ENCODE measurements at regions not wholly inside any gene's neighbourhood (a gene's known extent, or its start where the extent isn't known, plus 50 kb on each side); places are given as distances from the start of the nearest gene placed in this dataset.

DNA sequence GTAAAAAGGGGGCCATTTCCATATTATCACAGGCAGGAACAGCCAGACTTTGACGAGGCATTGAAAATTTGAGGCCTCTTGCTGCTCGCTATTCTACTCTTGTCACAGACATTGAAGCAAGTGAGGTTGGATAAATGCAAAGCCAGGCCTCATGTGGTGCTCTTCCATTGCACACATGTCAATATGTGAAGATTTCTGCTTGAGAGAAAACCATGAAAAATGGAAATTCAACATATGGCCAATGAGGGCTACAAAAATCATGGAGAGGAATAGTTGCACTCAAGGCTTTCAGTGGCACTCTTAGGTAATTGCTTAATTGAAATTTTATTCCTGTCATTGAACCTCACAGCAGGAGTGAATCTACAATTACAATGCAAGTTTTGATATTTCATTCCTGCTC, 185.6 kb upstream of the MBNL1 start:
- H3K9me3 ChIP-seq, result peaks cover 0 to 5% (median 0%) of the 10 kb centered on the region in 3 donors
- TF ChIP-seq POLR2A (IDR thresholded peaks at IDR 0.05), result no peak
- TF ChIP-seq, protein P1, sequence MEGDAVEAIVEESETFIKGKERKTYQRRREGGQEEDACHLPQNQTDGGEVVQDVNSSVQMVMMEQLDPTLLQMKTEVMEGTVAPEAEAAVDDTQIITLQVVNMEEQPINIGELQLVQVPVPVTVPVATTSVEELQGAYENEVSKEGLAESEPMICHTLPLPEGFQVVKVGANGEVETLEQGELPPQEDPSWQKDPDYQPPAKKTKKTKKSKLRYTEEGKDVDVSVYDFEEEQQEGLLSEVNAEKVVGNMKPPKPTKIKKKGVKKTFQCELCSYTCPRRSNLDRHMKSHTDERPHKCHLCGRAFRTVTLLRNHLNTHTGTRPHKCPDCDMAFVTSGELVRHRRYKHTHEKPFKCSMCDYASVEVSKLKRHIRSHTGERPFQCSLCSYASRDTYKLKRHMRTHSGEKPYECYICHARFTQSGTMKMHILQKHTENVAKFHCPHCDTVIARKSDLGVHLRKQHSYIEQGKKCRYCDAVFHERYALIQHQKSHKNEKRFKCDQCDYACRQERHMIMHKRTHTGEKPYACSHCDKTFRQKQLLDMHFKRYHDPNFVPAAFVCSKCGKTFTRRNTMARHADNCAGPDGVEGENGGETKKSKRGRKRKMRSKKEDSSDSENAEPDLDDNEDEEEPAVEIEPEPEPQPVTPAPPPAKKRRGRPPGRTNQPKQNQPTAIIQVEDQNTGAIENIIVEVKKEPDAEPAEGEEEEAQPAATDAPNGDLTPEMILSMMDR (IDR thresholded peaks at IDR 0.05), result no peak
- TF ChIP-seq POLR2AphosphoS5 (IDR thresholded peaks at IDR 0.05), result no peak
- TF ChIP-seq EP300 (IDR thresholded peaks at IDR 0.05), result no peak
- H3K27ac ChIP-seq, result no peak overlapping the region
- no peaks in the 10 kb centered on the region for H3K27me3 ChIP-seq
- H3K4me1 ChIP-seq, result peaks cover 0 to 6% (median 0%) of the 10 kb centered on the region in 3 donors
- ATAC-seq, result no peak
- no peak overlapping the region for H3K4me3 ChIP-seq
- WGBS, 2 donors (ENCODE audit: low coverage in 1 of 2), result 92 to 100% methylated on average over 1 to 2 of the region's 2 CpGs
- no peaks in the 10 kb centered on the region for H3K36me3 ChIP-seq

DNA sequence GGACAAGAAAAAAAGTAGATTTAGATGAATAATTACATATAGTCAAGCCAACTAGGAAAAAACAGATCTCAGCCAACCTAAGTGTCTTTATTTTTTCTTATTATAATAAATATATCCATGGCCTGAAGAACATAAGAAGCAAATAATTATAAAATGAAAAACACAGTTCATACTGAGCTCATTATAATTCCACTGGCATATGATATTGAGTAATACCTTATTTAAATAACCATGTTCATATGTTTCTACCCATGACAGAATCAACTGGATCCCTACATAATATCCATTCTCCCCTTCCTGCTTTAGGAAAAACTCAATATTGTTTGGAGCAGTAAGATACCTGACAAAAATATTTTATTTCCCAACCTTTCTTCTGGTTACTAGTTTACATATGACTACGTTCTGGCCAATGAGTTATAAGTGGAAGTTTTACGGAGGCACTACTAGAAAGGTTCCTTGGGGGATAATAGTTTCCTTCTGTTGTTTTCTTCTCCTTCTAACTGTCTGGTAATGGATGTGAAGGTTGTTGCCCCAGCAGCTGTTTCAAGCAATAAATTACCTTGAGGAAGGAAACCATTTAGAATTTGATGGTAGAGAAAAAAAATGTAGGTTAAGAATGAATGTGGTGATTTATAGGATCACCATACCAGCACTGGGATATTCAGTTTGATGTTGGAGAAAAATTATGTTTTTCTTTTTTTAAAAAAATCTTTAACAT, 184.1 kb upstream of the MBNL1 start:
- Histone ChIP-seq H3K36me3 (no peaks in the 10 kb centered on the region), H3K27ac (no peak overlapping the region), H3K4me1 (peaks cover 0 to 6% (median 0%) of the 10 kb centered on the region in 3 donors), H3K9me3 (peaks cover 0 to 5% (median 0%) of the 10 kb centered on the region in 3 donors), H3K27me3 (no peaks in the 10 kb centered on the region), H3K4me3 (no peak overlapping the region)
- 53 to 76% methylated on average over 2 of the region's 2 CpGs for WGBS, 2 donors (ENCODE audit: low coverage in 1 of 2)
- no peak for TF ChIP-seq POLR2A (IDR thresholded peaks at IDR 0.05)
- TF ChIP-seq POLR2AphosphoS5 (IDR thresholded peaks at IDR 0.05), result no peak
- TF ChIP-seq EP300 (IDR thresholded peaks at IDR 0.05), result no peak
- TF ChIP-seq, protein P1 (IDR thresholded peaks at IDR 0.05), result no peak
- ATAC-seq, result no peak

DNA sequence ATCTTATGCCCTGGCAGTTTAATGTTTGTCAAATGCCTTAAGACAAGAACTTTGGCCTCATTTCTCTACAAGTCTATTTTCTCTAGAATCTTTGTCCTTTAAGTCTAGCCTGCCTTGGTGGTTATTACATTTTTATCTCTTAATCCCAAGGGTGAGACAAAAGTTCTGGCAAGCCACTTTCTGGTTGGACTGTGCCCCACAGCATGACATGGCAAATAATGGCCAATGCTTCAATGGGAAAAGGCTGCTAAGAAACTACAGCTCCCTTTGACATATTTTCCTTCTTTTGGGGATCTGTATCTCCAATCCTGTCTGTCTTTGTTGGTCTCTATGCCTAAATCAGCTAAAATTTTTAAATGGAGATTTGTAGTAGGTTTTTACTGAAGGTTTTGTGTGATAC, 181.6 kb upstream of the MBNL1 start:
- Histone ChIP-seq H3K4me1 (peaks cover 0 to 6% (median 0%) of the 10 kb centered on the region in 3 donors), H3K27ac (no peak overlapping the region)

DNA sequence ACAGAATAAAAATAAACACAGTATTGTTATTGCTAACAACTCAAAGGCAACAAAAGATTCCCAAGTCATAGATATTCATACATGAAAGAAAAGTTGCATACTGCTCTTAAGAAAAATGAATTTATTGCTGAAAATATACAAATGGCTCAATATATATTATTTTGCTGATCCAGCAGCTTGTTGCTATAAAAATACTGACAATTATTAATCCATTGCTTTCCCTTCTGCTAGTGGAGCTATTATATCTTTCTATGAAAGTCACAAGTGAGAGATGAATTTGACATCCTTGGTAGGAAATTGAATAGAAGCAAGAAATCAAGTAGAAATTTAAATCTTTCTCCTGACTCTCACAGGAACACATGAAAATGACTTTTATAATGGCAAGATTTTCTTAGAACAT, 179.2 kb upstream of the MBNL1 start:
- H3K27ac ChIP-seq, result no peak overlapping the region
- no peak for ATAC-seq
- no peaks in the 10 kb centered on the region for H3K36me3 ChIP-seq
- no peak for TF ChIP-seq POLR2AphosphoS5 (IDR thresholded peaks at IDR 0.05)
- TF ChIP-seq, protein P1 (IDR thresholded peaks at IDR 0.05), result no peak
- no peak for TF ChIP-seq EP300 (IDR thresholded peaks at IDR 0.05)
- TF ChIP-seq POLR2A (IDR thresholded peaks at IDR 0.05), result no peak
- peaks cover 0 to 6% (median 0%) of the 10 kb centered on the region in 3 donors for H3K4me1 ChIP-seq
- H3K9me3 ChIP-seq, result peaks cover 0 to 5% (median 0%) of the 10 kb centered on the region in 3 donors
- H3K27me3 ChIP-seq, result no peaks in the 10 kb centered on the region
- no peak overlapping the region for H3K4me3 ChIP-seq

More for the DNA sequence above, 181.6 kb upstream of the MBNL1 start:
- Histone ChIP-seq H3K9me3 (peaks cover 0 to 5% (median 0%) of the 10 kb centered on the region in 3 donors), H3K4me3 (no peak overlapping the region), H3K27me3 (no peaks in the 10 kb centered on the region), H3K36me3 (no peaks in the 10 kb centered on the region)
- TF ChIP-seq POLR2AphosphoS5 (IDR thresholded peaks at IDR 0.05) (no peak), POLR2A (IDR thresholded peaks at IDR 0.05) (no peak), EP300 (IDR thresholded peaks at IDR 0.05) (no peak)
- TF ChIP-seq, protein P1 (IDR thresholded peaks at IDR 0.05), result no peak
- no peak for ATAC-seq

DNA sequence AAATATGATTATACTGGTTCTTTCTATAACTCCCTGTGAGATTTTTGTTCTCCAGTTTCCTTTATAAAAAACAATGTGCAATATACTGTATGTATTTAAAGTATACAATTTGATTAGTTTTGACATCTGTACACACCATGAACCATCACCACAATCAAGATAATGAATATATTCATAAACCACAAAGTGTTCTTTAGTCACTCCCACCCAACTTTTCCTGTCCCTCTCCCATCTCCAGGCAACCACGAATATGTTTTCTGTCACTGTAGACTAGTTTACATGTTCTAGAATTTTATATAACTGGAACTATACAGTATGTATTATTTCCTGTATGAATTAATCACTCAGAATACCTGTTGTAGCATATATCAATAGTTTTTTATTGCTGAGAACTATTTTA, 177.0 kb upstream of the MBNL1 start:
- H3K27me3 ChIP-seq, result no peaks in the 10 kb centered on the region
- H3K4me3 ChIP-seq, result no peak overlapping the region
- H3K4me1 ChIP-seq, result peaks cover 0 to 25% (median 10%) of the 10 kb centered on the region in 3 donors
- no peak for TF ChIP-seq POLR2AphosphoS5 (IDR thresholded peaks at IDR 0.05)
- TF ChIP-seq EP300 (IDR thresholded peaks at IDR 0.05), result no peak
- TF ChIP-seq, protein P1 (IDR thresholded peaks at IDR 0.05), result no peak
- TF ChIP-seq POLR2A (IDR thresholded peaks at IDR 0.05), result no peak
- 90 to 95% methylated on average over 1 of the region's 1 CpG for WGBS, 2 donors (ENCODE audit: low coverage in 1 of 2)
- no peak for ATAC-seq
- no peaks in the 10 kb centered on the region for H3K36me3 ChIP-seq
- peaks cover 0 to 4% (median 0%) of the 10 kb centered on the region in 3 donors for H3K9me3 ChIP-seq
- no peak overlapping the region for H3K27ac ChIP-seq

All from gastroesophageal sphincter (tissue), 4 donors.